ENCODE measurements at regions not wholly inside any gene's neighbourhood (a gene's known extent, or its start where the extent isn't known, plus 50 kb on each side); places are given as distances from the start of the nearest gene placed in this dataset.

GRCh38 chr1:213381572-213382084 lies 330.6 kb downstream of the RPS6KC1 start:
- TF ChIP-seq CTCF (IDR thresholded peaks at IDR 0.05) (no peak), EZH2 (IDR thresholded peaks at IDR 0.05; ENCODE audit: borderline replicate concordance, insufficient read depth, low read depth, low read length, poor library complexity, severe bottlenecking) (no peak)

Data from B cell (primary cell).